ENCODE measurements at regions not wholly inside any gene's neighbourhood (a gene's known extent, or its start where the extent isn't known, plus 50 kb on each side); places are given as distances from the start of the nearest gene placed in this dataset.

DNA sequence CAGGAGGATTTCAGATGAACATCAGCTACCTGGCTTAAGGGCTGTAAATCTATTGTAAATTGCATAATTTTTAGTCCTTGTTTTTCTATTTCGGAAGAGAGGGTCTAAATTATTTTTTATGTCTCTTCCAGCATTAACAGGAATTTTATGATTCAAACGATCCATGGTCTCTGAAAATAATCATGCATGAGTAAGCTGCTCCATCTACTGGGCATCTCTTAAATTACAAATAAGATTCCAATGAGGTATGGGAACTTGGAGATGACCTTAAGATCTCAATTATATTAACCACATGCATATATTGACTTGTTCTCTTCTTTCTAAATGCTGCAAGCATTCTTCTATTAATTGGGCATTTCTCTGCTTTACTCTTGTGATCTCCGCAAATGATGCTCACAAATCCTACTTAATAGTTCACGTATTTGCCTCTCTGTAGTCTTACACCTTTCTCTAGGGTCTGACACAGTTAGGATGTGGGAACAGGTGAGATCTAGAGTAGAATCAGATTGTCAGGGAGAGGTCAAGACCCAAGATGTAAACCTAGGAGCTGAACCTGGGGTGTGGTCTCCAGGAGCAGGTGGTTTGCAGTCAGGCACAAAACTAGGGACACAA lies 86.9 kb downstream of the NUDT12 start:
- no peaks in the 10 kb centered on the region for H3K36me3 ChIP-seq (ENCODE audit: control insufficient read depth, insufficient read depth, low read length, severe bottlenecking)
- no peaks in the 10 kb centered on the region for H3K27me3 ChIP-seq (replicated peaks; ENCODE audit: control insufficient read depth, insufficient read depth, low read length)
- DNase-seq (ENCODE audit: low read depth), result peak; percentile 88
- peaks cover 29% of the 10 kb centered on the region for H3K4me1 ChIP-seq (ENCODE audit: control insufficient read depth, insufficient read depth, low read length)
- no peak overlapping the region for H3K9ac ChIP-seq (ENCODE audit: low read length)
- H3K9me3 ChIP-seq (ENCODE audit: control insufficient read depth, low read length), result no peaks in the 10 kb centered on the region
- H3K4me3 ChIP-seq (ENCODE audit: low read length), result no peak overlapping the region

GRCh38 chr5:103474677-103475076 lies 87.9 kb downstream of the NUDT12 start:
- H3K27me3 ChIP-seq (replicated peaks; ENCODE audit: control insufficient read depth, insufficient read depth, low read length), result no peaks in the 10 kb centered on the region
- no peak overlapping the region for H3K4me3 ChIP-seq (ENCODE audit: low read length)
- H3K9me3 ChIP-seq (ENCODE audit: control insufficient read depth, low read length), result no peaks in the 10 kb centered on the region
- H3K4me1 ChIP-seq (ENCODE audit: control insufficient read depth, insufficient read depth, low read length), result peaks cover 29% of the 10 kb centered on the region
- H3K36me3 ChIP-seq (ENCODE audit: control insufficient read depth, insufficient read depth, low read length, severe bottlenecking), result no peaks in the 10 kb centered on the region
- peak; percentile 29 for DNase-seq (ENCODE audit: low read depth)
- no peak overlapping the region for H3K9ac ChIP-seq (ENCODE audit: low read length)

DNA sequence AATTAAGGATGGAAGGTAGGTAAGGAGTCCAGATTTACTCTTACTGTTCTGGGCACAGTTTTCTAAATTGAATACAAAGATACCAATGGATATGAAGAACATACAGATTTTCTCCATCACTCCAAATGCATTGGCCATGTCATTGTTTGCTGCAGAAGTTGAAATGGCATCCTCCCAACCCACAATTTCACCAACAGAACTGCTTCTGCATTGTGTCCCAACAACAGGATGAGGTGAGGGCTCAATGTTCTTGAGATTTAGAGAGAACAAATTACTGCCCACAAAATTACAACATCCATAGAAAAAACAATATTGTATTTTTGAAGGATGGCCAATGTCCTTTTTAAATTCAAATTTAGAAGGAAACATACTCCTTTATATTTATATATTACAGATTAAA lies 88.9 kb downstream of the NUDT12 start:
- Histone ChIP-seq H3K9ac (ENCODE audit: low read length) (no peak overlapping the region), H3K27me3 (replicated peaks; ENCODE audit: control insufficient read depth, insufficient read depth, low read length) (no peaks in the 10 kb centered on the region), H3K4me3 (ENCODE audit: low read length) (no peak overlapping the region), H3K36me3 (ENCODE audit: control insufficient read depth, insufficient read depth, low read length, severe bottlenecking) (no peaks in the 10 kb centered on the region), H3K9me3 (ENCODE audit: control insufficient read depth, low read length) (no peaks in the 10 kb centered on the region), H3K4me1 (ENCODE audit: control insufficient read depth, insufficient read depth, low read length) (peaks cover 29% of the 10 kb centered on the region)
- DNase-seq (ENCODE audit: low read depth), result peak; percentile 81

DNA sequence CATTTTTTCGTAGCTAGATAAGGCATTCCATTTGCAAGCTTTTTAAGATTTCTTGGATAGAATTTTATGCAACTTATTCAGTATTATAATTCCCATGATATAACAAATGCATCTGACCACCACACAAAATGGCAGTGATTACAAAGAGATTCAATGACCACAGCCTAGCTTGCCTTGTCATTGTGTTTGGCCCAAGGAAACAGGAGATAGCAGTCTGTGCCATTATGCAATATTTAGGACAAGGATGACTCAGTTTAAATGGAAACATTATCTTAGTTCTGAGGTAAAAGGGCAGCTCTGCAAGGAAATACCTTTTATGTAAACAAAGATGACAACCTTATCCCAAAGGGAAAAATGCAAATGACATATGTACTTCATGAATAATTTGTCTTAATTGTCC lies 89.8 kb downstream of the NUDT12 start:
- H3K9ac ChIP-seq (ENCODE audit: low read length), result peak overlapping the region; percentile 33
- DNase-seq (ENCODE audit: low read depth), result peak; percentile 69
- H3K27me3 ChIP-seq (replicated peaks; ENCODE audit: control insufficient read depth, insufficient read depth, low read length), result no peaks in the 10 kb centered on the region
- no peaks in the 10 kb centered on the region for H3K9me3 ChIP-seq (ENCODE audit: control insufficient read depth, low read length)
- peaks cover 29% of the 10 kb centered on the region for H3K4me1 ChIP-seq (ENCODE audit: control insufficient read depth, insufficient read depth, low read length)
- H3K4me3 ChIP-seq (ENCODE audit: low read length), result peak overlapping the region; percentile 3
- H3K36me3 ChIP-seq (ENCODE audit: control insufficient read depth, insufficient read depth, low read length, severe bottlenecking), result no peaks in the 10 kb centered on the region

DNA sequence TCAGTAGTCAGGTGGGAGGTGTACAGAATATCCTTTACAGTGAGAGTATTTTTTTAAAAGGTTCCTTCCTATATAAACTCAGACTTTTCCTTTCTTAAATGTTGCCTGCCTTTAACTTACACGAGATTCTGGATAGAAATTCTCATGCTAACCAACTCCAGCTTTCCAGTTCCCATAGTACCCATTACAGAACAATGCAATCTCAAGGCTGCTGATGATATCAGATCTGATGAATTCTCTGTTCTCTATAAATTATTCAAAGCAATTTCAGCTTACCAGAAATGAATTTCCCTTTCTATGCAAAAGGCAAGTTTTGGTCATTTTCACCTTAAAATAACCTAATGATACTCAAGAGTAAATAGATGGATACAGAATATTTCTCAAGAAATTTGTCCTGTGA lies 90.3 kb downstream of the NUDT12 start:
- Histone ChIP-seq H3K9me3 (ENCODE audit: control insufficient read depth, low read length) (no peaks in the 10 kb centered on the region), H3K36me3 (ENCODE audit: control insufficient read depth, insufficient read depth, low read length, severe bottlenecking) (no peaks in the 10 kb centered on the region), H3K9ac (ENCODE audit: low read length) (peak overlapping the region; percentile 33), H3K4me3 (ENCODE audit: low read length) (peak overlapping the region; percentile 3), H3K4me1 (ENCODE audit: control insufficient read depth, insufficient read depth, low read length) (peaks cover 29% of the 10 kb centered on the region), H3K27me3 (replicated peaks; ENCODE audit: control insufficient read depth, insufficient read depth, low read length) (no peaks in the 10 kb centered on the region)
- peak; percentile 59 for DNase-seq (ENCODE audit: low read depth)

DNA sequence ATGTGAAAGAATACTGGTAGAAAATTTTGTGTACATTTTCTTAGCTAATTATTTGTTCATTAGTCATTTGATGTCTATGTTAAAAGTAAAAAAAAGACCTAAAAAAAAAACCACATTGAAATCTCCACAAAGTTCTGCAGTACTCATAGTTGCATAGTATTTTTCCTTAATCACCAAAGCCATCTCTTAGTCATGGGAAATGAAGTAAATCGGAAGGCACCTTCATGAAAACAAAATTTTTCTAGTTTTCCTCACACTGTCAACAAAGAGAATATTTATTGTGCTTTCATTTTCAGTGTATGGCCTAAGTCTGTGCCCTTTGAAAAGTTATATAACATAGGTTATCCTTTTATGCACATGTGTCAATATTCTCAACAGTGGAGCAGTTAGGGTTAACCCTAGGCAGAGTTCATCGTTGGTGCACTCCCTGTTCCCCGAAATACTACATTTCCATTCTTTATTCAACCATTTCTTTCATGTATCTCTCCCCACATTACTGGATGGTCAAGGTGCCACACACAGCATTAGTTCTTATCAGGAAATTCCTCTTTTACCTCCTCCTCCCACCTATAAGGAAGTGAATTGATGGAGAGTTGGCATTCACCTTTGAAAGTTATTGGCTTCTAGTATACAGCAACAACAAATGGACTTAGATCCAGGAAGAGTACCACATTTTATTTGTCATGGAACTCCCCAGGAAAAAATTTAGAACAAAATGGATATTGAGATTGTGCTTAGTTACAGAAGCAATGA lies 93.1 kb downstream of the NUDT12 start:
- Histone ChIP-seq H3K4me1 (ENCODE audit: control insufficient read depth, insufficient read depth, low read length) (peaks cover 53% of the 10 kb centered on the region), H3K4me3 (ENCODE audit: low read length) (no peak overlapping the region), H3K9ac (ENCODE audit: low read length) (no peak overlapping the region), H3K9me3 (ENCODE audit: control insufficient read depth, low read length) (no peaks in the 10 kb centered on the region), H3K27me3 (replicated peaks; ENCODE audit: control insufficient read depth, insufficient read depth, low read length) (no peaks in the 10 kb centered on the region), H3K36me3 (ENCODE audit: control insufficient read depth, insufficient read depth, low read length, severe bottlenecking) (no peaks in the 10 kb centered on the region)
- peak; percentile 41 for DNase-seq (ENCODE audit: low read depth)

DNA sequence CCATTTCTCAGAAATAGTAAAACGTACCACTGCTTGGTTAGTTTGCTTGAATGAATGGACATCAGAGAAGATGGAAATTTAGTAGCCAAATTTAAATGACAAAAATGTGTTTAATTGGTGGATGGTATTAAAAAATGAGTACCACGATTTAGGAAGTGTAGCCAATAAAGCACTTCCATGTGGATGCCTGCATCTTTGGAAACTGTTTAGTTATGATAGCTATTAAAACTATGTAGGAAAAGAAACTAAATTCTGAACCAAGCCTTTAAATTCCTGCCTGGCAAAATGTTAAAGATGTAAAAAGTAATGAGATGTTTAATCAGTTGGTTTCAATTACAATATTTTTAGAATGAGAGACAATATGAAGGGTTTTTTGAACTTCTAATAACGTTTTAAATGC lies 94.8 kb downstream of the NUDT12 start:
- Histone ChIP-seq H3K9me3 (ENCODE audit: control insufficient read depth, low read length) (no peaks in the 10 kb centered on the region), H3K4me3 (ENCODE audit: low read length) (no peak overlapping the region), H3K27me3 (replicated peaks; ENCODE audit: control insufficient read depth, insufficient read depth, low read length) (no peaks in the 10 kb centered on the region), H3K36me3 (ENCODE audit: control insufficient read depth, insufficient read depth, low read length, severe bottlenecking) (no peaks in the 10 kb centered on the region), H3K9ac (ENCODE audit: low read length) (no peak overlapping the region), H3K4me1 (ENCODE audit: control insufficient read depth, insufficient read depth, low read length) (peaks cover 36% of the 10 kb centered on the region)
- DNase-seq (ENCODE audit: low read depth), result peak; percentile 43

DNA sequence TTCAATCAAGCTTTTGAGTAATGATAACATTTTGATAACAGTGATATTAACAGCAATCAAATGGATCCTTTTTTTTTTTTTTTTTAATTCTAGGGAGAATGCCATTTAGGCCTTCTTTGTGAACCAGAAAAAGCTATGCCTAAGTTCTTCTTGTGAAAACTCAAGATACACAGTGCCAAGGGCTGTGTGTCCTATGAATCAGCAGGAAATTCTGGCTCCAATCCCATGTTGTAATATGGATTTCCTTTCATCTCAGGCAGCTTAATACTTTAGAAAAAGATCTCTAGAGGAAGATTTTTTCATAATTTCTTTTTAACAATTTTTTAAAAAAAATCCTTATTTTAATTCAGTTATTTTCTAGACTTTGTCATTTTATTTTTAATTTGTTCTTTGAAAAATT lies 96.1 kb downstream of the NUDT12 start:
- no peaks in the 10 kb centered on the region for H3K9me3 ChIP-seq (ENCODE audit: control insufficient read depth, low read length)
- no peak overlapping the region for H3K9ac ChIP-seq (ENCODE audit: low read length)
- H3K27me3 ChIP-seq (replicated peaks; ENCODE audit: control insufficient read depth, insufficient read depth, low read length), result no peaks in the 10 kb centered on the region
- H3K4me1 ChIP-seq (ENCODE audit: control insufficient read depth, insufficient read depth, low read length), result peaks cover 25% of the 10 kb centered on the region
- H3K4me3 ChIP-seq (ENCODE audit: low read length), result no peak overlapping the region
- H3K36me3 ChIP-seq (ENCODE audit: control insufficient read depth, insufficient read depth, low read length, severe bottlenecking), result no peaks in the 10 kb centered on the region
- DNase-seq (ENCODE audit: low read depth), result peak; percentile 70

DNA sequence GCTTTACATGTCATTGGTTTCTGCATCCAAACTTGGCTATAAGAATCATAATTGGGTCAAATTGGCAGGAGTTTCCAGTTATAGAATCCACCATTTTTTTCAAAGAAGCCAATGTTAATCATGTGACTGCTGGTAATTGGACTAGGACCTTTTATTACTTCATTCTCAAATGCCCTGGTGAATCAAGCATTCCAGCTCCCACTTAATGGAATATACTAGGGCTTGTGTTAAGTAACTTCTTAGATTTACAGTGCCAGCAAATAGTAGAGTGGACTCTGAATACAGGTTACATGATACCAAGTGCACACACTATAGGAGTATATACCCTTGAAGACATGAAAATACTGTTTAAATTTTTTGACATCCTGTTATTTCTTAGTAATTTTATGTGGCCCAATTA lies 96.7 kb downstream of the NUDT12 start:
- H3K4me1 ChIP-seq (ENCODE audit: control insufficient read depth, insufficient read depth, low read length), result peaks cover 25% of the 10 kb centered on the region
- no peak for DNase-seq (ENCODE audit: low read depth)
- H3K9ac ChIP-seq (ENCODE audit: low read length), result no peak overlapping the region
- H3K9me3 ChIP-seq (ENCODE audit: control insufficient read depth, low read length), result no peaks in the 10 kb centered on the region
- H3K27me3 ChIP-seq (replicated peaks; ENCODE audit: control insufficient read depth, insufficient read depth, low read length), result no peaks in the 10 kb centered on the region
- no peaks in the 10 kb centered on the region for H3K36me3 ChIP-seq (ENCODE audit: control insufficient read depth, insufficient read depth, low read length, severe bottlenecking)
- no peak overlapping the region for H3K4me3 ChIP-seq (ENCODE audit: low read length)

GRCh38 chr5:103464835-103465484 lies 97.6 kb downstream of the NUDT12 start:
- DNase-seq (ENCODE audit: low read depth), result peak; percentile 24
- Histone ChIP-seq H3K4me1 (ENCODE audit: control insufficient read depth, insufficient read depth, low read length) (peaks cover 25% of the 10 kb centered on the region), H3K27me3 (replicated peaks; ENCODE audit: control insufficient read depth, insufficient read depth, low read length) (no peaks in the 10 kb centered on the region), H3K4me3 (ENCODE audit: low read length) (no peak overlapping the region), H3K36me3 (ENCODE audit: control insufficient read depth, insufficient read depth, low read length, severe bottlenecking) (no peaks in the 10 kb centered on the region), H3K9me3 (ENCODE audit: control insufficient read depth, low read length) (no peaks in the 10 kb centered on the region), H3K9ac (ENCODE audit: low read length) (no peak overlapping the region)

- no peaks in the 10 kb centered on the region for H3K27me3 ChIP-seq (replicated peaks; ENCODE audit: control insufficient read depth, insufficient read depth, low read length)
- DNase-seq (ENCODE audit: low read depth), result no peak
- H3K4me1 ChIP-seq (ENCODE audit: control insufficient read depth, insufficient read depth, low read length), result peaks cover 25% of the 10 kb centered on the region
- no peak overlapping the region for H3K9ac ChIP-seq (ENCODE audit: low read length)
- no peaks in the 10 kb centered on the region for H3K9me3 ChIP-seq (ENCODE audit: control insufficient read depth, low read length)
- H3K36me3 ChIP-seq (ENCODE audit: control insufficient read depth, insufficient read depth, low read length, severe bottlenecking), result no peaks in the 10 kb centered on the region
- no peak overlapping the region for H3K4me3 ChIP-seq (ENCODE audit: low read length)
These were observed 99.3 kb downstream of the NUDT12 start for GRCh38 chr5:103463261-103463660.

All from adipocyte (in vitro differentiated cells).